ENCODE measurements at regions not wholly inside any gene's neighbourhood (a gene's known extent, or its start where the extent isn't known, plus 50 kb on each side); places are given as distances from the start of the nearest gene placed in this dataset.

DNA sequence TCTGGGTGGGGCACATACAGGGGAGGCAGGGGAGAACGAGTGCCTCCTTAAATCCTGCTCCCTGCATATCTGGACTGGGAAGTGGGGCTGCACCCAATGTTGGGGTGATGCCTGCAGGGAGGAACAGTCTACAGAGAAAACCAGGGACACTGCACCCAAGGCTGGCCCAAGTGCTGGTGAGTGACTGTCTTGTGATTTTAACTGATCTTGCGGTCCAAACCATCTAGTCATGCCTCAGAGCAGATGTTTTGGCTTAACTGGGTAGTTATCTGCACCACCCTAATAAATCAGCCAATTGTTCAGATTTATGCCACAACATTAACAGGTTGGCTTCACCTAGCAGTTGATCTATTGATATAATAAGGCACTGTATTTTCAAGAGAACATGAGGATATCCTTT, 219.2 kb upstream of the IRS2 start:
- no peak overlapping the region for H3K4me3 ChIP-seq
- H3K27me3 ChIP-seq, result no peaks in the 10 kb centered on the region
- TF ChIP-seq POLR2A (IDR thresholded peaks at IDR 0.05), result no peak
- TF ChIP-seq EP300 (IDR thresholded peaks at IDR 0.05), result no peak
- TF ChIP-seq POLR2AphosphoS5 (IDR thresholded peaks at IDR 0.05), result no peak
- TF ChIP-seq, protein P1, sequence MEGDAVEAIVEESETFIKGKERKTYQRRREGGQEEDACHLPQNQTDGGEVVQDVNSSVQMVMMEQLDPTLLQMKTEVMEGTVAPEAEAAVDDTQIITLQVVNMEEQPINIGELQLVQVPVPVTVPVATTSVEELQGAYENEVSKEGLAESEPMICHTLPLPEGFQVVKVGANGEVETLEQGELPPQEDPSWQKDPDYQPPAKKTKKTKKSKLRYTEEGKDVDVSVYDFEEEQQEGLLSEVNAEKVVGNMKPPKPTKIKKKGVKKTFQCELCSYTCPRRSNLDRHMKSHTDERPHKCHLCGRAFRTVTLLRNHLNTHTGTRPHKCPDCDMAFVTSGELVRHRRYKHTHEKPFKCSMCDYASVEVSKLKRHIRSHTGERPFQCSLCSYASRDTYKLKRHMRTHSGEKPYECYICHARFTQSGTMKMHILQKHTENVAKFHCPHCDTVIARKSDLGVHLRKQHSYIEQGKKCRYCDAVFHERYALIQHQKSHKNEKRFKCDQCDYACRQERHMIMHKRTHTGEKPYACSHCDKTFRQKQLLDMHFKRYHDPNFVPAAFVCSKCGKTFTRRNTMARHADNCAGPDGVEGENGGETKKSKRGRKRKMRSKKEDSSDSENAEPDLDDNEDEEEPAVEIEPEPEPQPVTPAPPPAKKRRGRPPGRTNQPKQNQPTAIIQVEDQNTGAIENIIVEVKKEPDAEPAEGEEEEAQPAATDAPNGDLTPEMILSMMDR (IDR thresholded peaks at IDR 0.05), result no peak
- H3K9me3 ChIP-seq, result no peaks in the 10 kb centered on the region
- no peaks in the 10 kb centered on the region for H3K36me3 ChIP-seq
- H3K4me1 ChIP-seq, result no peaks in the 10 kb centered on the region
- no peak overlapping the region for H3K27ac ChIP-seq
- DNase-seq, result no peak
- peak in 1 of 2 donors; percentile 13 for ATAC-seq (ENCODE audit: low FRiP score in 2 of 2)
- 78 to 100% methylated on average over 1 to 2 of the region's 2 CpGs for WGBS, 2 donors

DNA sequence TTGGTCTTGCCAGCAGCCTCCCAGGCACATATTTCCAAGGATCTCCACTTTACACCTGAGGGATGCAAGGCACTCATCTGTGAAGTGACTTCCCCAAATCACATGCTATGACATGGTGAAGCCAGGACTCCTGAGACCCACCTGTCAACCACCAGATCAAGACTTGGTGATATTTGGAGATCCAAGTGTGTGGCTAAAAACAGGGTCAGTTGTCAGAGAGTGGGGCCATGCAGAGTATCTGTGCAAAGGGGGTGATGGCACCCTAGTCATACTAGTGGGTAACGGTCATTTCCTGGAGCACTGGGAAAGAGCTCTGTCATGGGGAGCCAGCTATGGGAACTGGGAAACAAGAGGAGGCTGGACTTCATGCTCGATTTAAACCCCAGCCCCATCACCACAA, 218.4 kb upstream of the IRS2 start:
- TF ChIP-seq EP300 (IDR thresholded peaks at IDR 0.05), result no peak
- no peak for TF ChIP-seq POLR2A (IDR thresholded peaks at IDR 0.05)
- TF ChIP-seq, protein P1 (IDR thresholded peaks at IDR 0.05), result no peak
- TF ChIP-seq POLR2AphosphoS5 (IDR thresholded peaks at IDR 0.05), result no peak
- H3K36me3 ChIP-seq, result no peaks in the 10 kb centered on the region
- H3K4me1 ChIP-seq, result no peaks in the 10 kb centered on the region
- no peaks in the 10 kb centered on the region for H3K9me3 ChIP-seq
- no peak for ATAC-seq (ENCODE audit: low FRiP score in 2 of 2)
- DNase-seq, result no peak
- no peaks in the 10 kb centered on the region for H3K27me3 ChIP-seq
- 89 to 90% methylated on average over 2 of the region's 2 CpGs for WGBS, 2 donors
- no peak overlapping the region for H3K27ac ChIP-seq
- H3K4me3 ChIP-seq, result no peak overlapping the region

DNA sequence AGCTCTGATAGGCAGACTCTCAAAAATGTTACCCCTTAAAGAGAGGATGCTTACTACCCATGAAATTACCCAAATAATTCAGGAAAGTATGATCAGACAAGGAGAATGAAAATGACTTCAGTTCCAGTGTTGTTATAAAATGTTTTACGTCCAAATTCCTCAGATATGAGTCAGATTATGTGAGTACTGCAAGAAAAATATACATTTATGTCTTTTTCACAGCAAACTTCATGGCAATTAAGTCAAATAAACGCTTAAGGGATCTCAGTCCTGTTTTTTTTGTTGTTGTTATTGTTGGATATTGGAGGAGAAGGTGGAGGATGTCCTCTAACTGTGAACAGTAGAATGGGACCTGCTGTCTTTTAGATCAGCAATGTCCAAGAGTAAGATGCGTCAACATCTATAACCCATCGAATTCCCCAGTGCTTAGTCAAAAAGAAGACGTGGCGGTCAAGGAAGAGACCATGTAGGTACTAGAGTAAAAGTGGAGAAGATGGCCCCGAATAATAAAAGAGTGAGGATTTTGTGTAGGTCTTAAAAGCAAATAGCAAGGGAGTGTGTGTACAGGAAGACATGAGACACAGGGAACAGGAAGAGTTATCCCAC, 215.4 kb upstream of the IRS2 start:
- Histone ChIP-seq H3K27ac (no peak overlapping the region), H3K36me3 (no peaks in the 10 kb centered on the region), H3K4me1 (no peaks in the 10 kb centered on the region), H3K4me3 (no peak overlapping the region), H3K9me3 (no peaks in the 10 kb centered on the region), H3K27me3 (no peaks in the 10 kb centered on the region)
- ATAC-seq (ENCODE audit: low FRiP score in 2 of 2), result no peak
- no peak for DNase-seq
- WGBS, 2 donors, result 88% methylated on average over 7 of the region's 7 CpGs
- no peak for TF ChIP-seq POLR2AphosphoS5 (IDR thresholded peaks at IDR 0.05)
- TF ChIP-seq EP300 (IDR thresholded peaks at IDR 0.05), result no peak
- no peak for TF ChIP-seq POLR2A (IDR thresholded peaks at IDR 0.05)
- TF ChIP-seq, protein P1 (IDR thresholded peaks at IDR 0.05), result no peak

DNA sequence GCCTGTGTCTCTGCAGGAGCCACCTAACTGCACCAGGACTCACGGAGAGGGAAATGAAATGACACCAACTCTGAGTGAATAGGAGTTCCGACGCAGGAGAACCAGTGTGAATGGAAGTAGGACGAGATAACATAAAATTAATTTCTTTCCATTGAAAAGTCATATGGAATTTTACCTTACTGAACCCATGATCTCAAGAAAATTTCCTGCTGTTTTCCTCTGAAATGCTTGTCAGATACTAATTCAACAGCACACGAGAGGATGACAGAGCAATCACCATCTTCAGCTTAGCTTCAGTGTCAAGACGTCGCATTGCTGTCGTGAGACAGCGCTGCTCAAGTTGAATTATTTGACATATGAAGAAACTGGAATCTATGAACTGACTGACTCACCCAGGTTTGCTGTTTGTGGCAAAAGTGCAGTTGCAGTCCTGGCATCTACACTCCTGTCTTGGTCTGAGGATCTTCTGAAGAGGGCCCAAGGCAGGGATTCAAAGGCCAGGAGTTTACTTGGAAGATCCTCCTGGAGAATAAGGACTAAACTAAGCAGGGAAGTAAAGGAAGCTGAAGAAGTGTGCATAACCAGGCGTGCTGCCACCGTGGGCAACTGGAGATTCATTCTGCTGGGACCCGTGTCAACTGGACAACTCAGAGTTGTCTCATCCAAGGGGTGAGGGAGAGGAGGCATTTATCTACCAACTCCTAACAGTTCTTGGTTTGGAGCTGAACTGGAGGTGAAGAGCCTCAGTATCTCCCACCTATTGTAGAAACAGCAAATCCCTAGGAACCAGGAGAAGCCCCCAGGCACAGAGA, 214.4 kb upstream of the IRS2 start:
- ATAC-seq (ENCODE audit: low FRiP score in 2 of 2) (no peak), DNase-seq (no peak)
- no peaks in the 10 kb centered on the region for H3K36me3 ChIP-seq
- H3K4me3 ChIP-seq, result no peak overlapping the region
- no peaks in the 10 kb centered on the region for H3K27me3 ChIP-seq
- no peak overlapping the region for H3K27ac ChIP-seq
- TF ChIP-seq EP300 (IDR thresholded peaks at IDR 0.05) (no peak), POLR2A (IDR thresholded peaks at IDR 0.05) (no peak), POLR2AphosphoS5 (IDR thresholded peaks at IDR 0.05) (no peak)
- TF ChIP-seq, protein P1 (IDR thresholded peaks at IDR 0.05), result no peak
- 86 to 89% methylated on average over 12 of the region's 12 CpGs for WGBS, 2 donors
- no peaks in the 10 kb centered on the region for H3K4me1 ChIP-seq
- H3K9me3 ChIP-seq, result no peaks in the 10 kb centered on the region
